B cell (primary cell): ENCODE measurements at regions not wholly inside any gene's neighbourhood (a gene's known extent, or its start where the extent isn't known, plus 50 kb on each side); places are given as distances from the start of the nearest gene placed in this dataset.

ENCODE experiments used
- ATAC-seq: fragments of 200-7000 bp; cut with Tn5 transposase; one replicate; pipeline ENCODE4 v1.10.0; 2021; ENCODE audit warnings: low read depth, mild to moderate bottlenecking, moderate number of reproducible peaks, moderate library complexity
- CTCF ChIA-PET: fragments of 350-600 bp; sonication (Branson Sonifier 250); formaldehyde crosslinking; loops from one replicate; lab custom pipeline; 2021; ENCODE audit warnings: antibody characterized with exemption, inconsistent platforms; lab: Charles Lee
- POLR2A ChIA-PET: fragments of 350-600 bp; sonication (Branson Sonifier 250); formaldehyde crosslinking; loops from one replicate; lab custom pipeline; 2021; ENCODE audit warnings: antibody characterized with exemption; lab: Charles Lee
- DNase-seq: peaks from one replicate; pipeline ENCODE4 v3.0.0; 2013
- H2AFZ ChIP-seq: 2 replicates; pipeline ENCODE4 v1.6.1; 2012; ENCODE audit warnings: mild to moderate bottlenecking, low read depth, low read length; ENCODE audit not compliant: insufficient read depth, poor library complexity, severe bottlenecking
- H3K27ac ChIP-seq, 2 donors: 1 replicate in 1 of 2; 2 replicates in 1 of 2; pipeline ENCODE4 v1.5.1; 2012 to 2013; ENCODE audit warnings: low read length in 2 of 2, mild to moderate bottlenecking in 2 of 2, moderate library complexity in 1 of 2
- H3K27me3 ChIP-seq, 4 experiments: fragments of 200-600 bp in 1 of 4; sonication (generic) in 1 of 4; replicated peaks in 1 of 4; 1 replicate in 2 of 4; 2 replicates in 2 of 4; pipeline versions ENCODE4 v1.6.1 to v1.7.0; 2013 to 2016; ENCODE audit warnings: low read length in 3 of 4, mild to moderate bottlenecking in 2 of 4, mixed read lengths in 1 of 4, moderate library complexity in 1 of 4; ENCODE audit not compliant: insufficient read depth in 4 of 4, control insufficient read depth in 3 of 4; ENCODE audit errors: control extremely low read depth in 1 of 4
- H3K36me3 ChIP-seq, 2 experiments: replicated peaks in 1 of 2; 1 replicate in 1 of 2; 2 replicates in 1 of 2; pipeline versions ENCODE4 v1.6.1 to v1.7.1; 2013; ENCODE audit warnings: low read length in 1 of 2; ENCODE audit not compliant: insufficient read depth in 2 of 2, control insufficient read depth in 1 of 2; ENCODE audit errors: control extremely low read depth in 1 of 2, extremely low read depth in 1 of 2
- H3K4me1 ChIP-seq, 2 donors: fragments of 200-600 bp in 1 of 2; sonication (generic) in 1 of 2; 1 replicate in 1 of 2; 2 replicates in 1 of 2; pipeline versions ENCODE4 v1.5.1 to v1.6.1; 2013 to 2017; ENCODE audit warnings: low read length in 2 of 2; ENCODE audit not compliant: control insufficient read depth in 2 of 2, insufficient read depth in 2 of 2
- H3K4me2 ChIP-seq: replicated peaks from 2 replicates; pipeline ENCODE3; 2012; ENCODE audit warnings: mild to moderate bottlenecking, low read depth, low read length; ENCODE audit not compliant: poor library complexity, severe bottlenecking
- H3K4me3 ChIP-seq, 5 experiments: fragments of 200-600 bp in 1 of 5; sonication (generic) in 1 of 5; 1 replicate in 3 of 5; 2 replicates in 2 of 5; pipeline versions ENCODE4 v1.5.1 to v1.7.0; 2011 to 2016; ENCODE audit warnings: low read length in 4 of 5, mild to moderate bottlenecking in 4 of 5, low read depth in 2 of 5, control low read depth in 1 of 5, moderate library complexity in 1 of 5; ENCODE audit not compliant: insufficient read depth in 1 of 5; ENCODE audit errors: control extremely low read depth in 1 of 5, extremely low read depth in 1 of 5
- H3K79me2 ChIP-seq: fragments of 200-600 bp; sonication (generic); one replicate; pipeline ENCODE4 v1.6.0; 2016; ENCODE audit warnings: low read length; ENCODE audit not compliant: control insufficient read depth, insufficient read depth
- H3K9ac ChIP-seq: fragments of 200-600 bp; sonication (generic); 2 replicates; pipeline ENCODE4 v1.6.1; 2017; ENCODE audit warnings: mild to moderate bottlenecking, low read length, moderate library complexity
- H3K9me3 ChIP-seq, 3 donors: one replicate each; pipeline versions ENCODE4 v1.6.1 to v1.7.1; 2013; ENCODE audit warnings: low read length in 2 of 3; ENCODE audit not compliant: control insufficient read depth in 2 of 3, insufficient read depth in 1 of 3; ENCODE audit errors: control extremely low read depth in 1 of 3
- H4K20me1 ChIP-seq: 2 replicates; pipeline ENCODE4 v1.6.0; 2012; ENCODE audit warnings: mild to moderate bottlenecking, low read length; ENCODE audit not compliant: insufficient read depth, control insufficient read depth, poor library complexity, severe bottlenecking
- H3K27ac Mint-ChIP-seq: one replicate; pipeline ENCODE4 v1.8.0; 2021; ENCODE audit warnings: mixed read lengths
- H3K27me3 Mint-ChIP-seq: one replicate; pipeline ENCODE4 v1.8.0; 2021; ENCODE audit warnings: mixed read lengths
- H3K4me1 Mint-ChIP-seq: one replicate; pipeline ENCODE4 v1.8.0; 2021; ENCODE audit warnings: mixed read lengths
- H3K4me3 Mint-ChIP-seq: one replicate; pipeline ENCODE4 v1.8.0; 2021; ENCODE audit warnings: mixed read lengths
- H3K9me3 Mint-ChIP-seq: one replicate; pipeline ENCODE4 v1.8.0; 2022; ENCODE audit warnings: mixed read lengths; ENCODE audit not compliant: insufficient read depth
- EZH2 ChIP-seq: IDR thresholded peaks from 2 replicates; pipeline ENCODE4 v1.6.1; 2012; ENCODE audit warnings: borderline replicate concordance, low read depth, mild to moderate bottlenecking, moderate library complexity, low read length; ENCODE audit not compliant: insufficient read depth, poor library complexity, severe bottlenecking
- WGBS: methylation state at CpG from one replicate; pipeline ENCODE4 v1.1.5; 2013; ENCODE audit warnings: missing lambda C conversion rate; ENCODE audit not compliant: insufficient coverage; 5-methylcytosine and 5-hydroxymethylcytosine counted together
- intact Hi-C: fragments of 100-400 bp; cut with micrococcal nuclease; formaldehyde crosslinking; loops from one replicate; pipeline ENCODE4 v1.10.0; 2022
- TF ChIP-seq, protein P1 (sequence below): fragments of 200-600 bp; IDR thresholded peaks from one replicate; pipeline ENCODE4 v1.8.0; 2022; ENCODE audit warnings: antibody characterized with exemption, mild to moderate bottlenecking

- Histone ChIP-seq H3K9me3 (no peaks in the 10 kb centered on the region), H3K4me3 (no peak overlapping the region), H3K27ac (no peak overlapping the region), H3K79me2 (no peaks in the 10 kb centered on the region), H2AFZ (no peak overlapping the region), H3K36me3 (no peaks in the 10 kb centered on the region), H4K20me1 (no peaks in the 10 kb centered on the region), H3K4me2 (no peak overlapping the region), H3K4me1 (no peaks in the 10 kb centered on the region), H3K27me3 (no peaks in the 10 kb centered on the region), H3K9ac (no peak overlapping the region)
- Mint-ChIP-seq H3K9me3 (peaks cover 5% of the 10 kb centered on the region), H3K27me3 (no peaks in the 10 kb centered on the region), H3K4me3 (no peak overlapping the region), H3K4me1 (no peaks in the 10 kb centered on the region), H3K27ac (no peak overlapping the region)
- ChIA-PET POLR2A (no interaction called here), CTCF (no interaction called here)
- DNase-seq, result no peak
- ATAC-seq, result no peak
- intact Hi-C loops, result no loop called here
- WGBS, result no CpG with 5 or more reads among the region's 3 CpGs
- TF ChIP-seq, protein P1, sequence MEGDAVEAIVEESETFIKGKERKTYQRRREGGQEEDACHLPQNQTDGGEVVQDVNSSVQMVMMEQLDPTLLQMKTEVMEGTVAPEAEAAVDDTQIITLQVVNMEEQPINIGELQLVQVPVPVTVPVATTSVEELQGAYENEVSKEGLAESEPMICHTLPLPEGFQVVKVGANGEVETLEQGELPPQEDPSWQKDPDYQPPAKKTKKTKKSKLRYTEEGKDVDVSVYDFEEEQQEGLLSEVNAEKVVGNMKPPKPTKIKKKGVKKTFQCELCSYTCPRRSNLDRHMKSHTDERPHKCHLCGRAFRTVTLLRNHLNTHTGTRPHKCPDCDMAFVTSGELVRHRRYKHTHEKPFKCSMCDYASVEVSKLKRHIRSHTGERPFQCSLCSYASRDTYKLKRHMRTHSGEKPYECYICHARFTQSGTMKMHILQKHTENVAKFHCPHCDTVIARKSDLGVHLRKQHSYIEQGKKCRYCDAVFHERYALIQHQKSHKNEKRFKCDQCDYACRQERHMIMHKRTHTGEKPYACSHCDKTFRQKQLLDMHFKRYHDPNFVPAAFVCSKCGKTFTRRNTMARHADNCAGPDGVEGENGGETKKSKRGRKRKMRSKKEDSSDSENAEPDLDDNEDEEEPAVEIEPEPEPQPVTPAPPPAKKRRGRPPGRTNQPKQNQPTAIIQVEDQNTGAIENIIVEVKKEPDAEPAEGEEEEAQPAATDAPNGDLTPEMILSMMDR, result no peak
- no peak for TF ChIP-seq EZH2
Observed at GRCh38 chr13:87923753-87924152, 252.6 kb downstream of the SLITRK5 start.

DNA sequence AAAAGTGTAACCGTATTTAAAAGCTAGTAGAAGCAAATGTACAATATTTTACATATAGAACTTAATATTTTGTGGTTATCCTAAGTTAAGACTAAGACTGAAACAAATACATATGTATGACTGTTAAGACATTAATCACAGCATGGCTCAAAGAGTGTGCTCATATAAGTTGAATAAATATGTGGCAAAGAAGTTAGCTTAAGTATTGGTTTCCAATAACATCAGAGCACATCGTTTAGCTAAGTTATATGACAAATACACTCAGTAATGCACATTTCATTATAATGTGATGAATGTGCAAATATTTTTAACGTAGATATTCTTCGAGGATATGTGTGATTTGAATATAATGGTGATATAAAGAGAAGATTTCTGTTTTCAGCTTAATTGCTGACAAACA lies 253.8 kb downstream of the SLITRK5 start:
- no peaks in the 10 kb centered on the region for H3K9me3 ChIP-seq
- no peaks in the 10 kb centered on the region for H4K20me1 ChIP-seq
- H3K79me2 ChIP-seq, result no peaks in the 10 kb centered on the region
- Mint-ChIP-seq H3K27ac (no peak overlapping the region), H3K4me3 (no peak overlapping the region), H3K4me1 (no peaks in the 10 kb centered on the region), H3K27me3 (no peaks in the 10 kb centered on the region), H3K9me3 (peaks cover 5% of the 10 kb centered on the region)
- ChIA-PET POLR2A (no interaction called here), CTCF (no interaction called here)
- H3K27me3 ChIP-seq, result no peaks in the 10 kb centered on the region
- no peak overlapping the region for H3K27ac ChIP-seq
- H3K4me1 ChIP-seq, result no peaks in the 10 kb centered on the region
- no peak overlapping the region for H3K4me2 ChIP-seq
- TF ChIP-seq, protein P1, result no peak
- TF ChIP-seq EZH2, result no peak
- ATAC-seq (no peak), DNase-seq (no peak)
- no peak overlapping the region for H3K4me3 ChIP-seq
- WGBS, result no CpG with 5 or more reads among the region's 4 CpGs
- H2AFZ ChIP-seq, result no peak overlapping the region
- H3K36me3 ChIP-seq, result no peaks in the 10 kb centered on the region
- no peak overlapping the region for H3K9ac ChIP-seq
- intact Hi-C loops, result no loop called here
